ENCODE measurements at regions not wholly inside any gene's neighbourhood (a gene's known extent, or its start where the extent isn't known, plus 50 kb on each side); places are given as distances from the start of the nearest gene placed in this dataset.
"Not testable (repeated sequence)": the region's sequence is repeated elsewhere in the genome, so short reads cannot be mapped to it uniquely, and the experiment has no call there.

GRCh38 chr1:198845271-198845670, 206.4 kb downstream of the PTPRC start:
- H3K36me3 Mint-ChIP-seq (ENCODE audit: low read depth), result peaks cover 10% of the 10 kb centered on the region
- H3K27ac Mint-ChIP-seq, result no peak overlapping the region
- H3K4me1 Mint-ChIP-seq, result no peaks in the 10 kb centered on the region
- H3K4me3 Mint-ChIP-seq, result no peak overlapping the region
- H3K27me3 Mint-ChIP-seq, result no peaks in the 10 kb centered on the region
- no peak for DNase-seq
- no peak for ATAC-seq
- CTCF ChIA-PET, result no interaction called here
- POLR2A ChIA-PET, result no interaction called here
- H3K9me3 Mint-ChIP-seq (ENCODE audit: low read depth), result no peaks in the 10 kb centered on the region
- intact Hi-C loops (cut with DNase I, micrococcal nuclease), result no loop called here

DNA sequence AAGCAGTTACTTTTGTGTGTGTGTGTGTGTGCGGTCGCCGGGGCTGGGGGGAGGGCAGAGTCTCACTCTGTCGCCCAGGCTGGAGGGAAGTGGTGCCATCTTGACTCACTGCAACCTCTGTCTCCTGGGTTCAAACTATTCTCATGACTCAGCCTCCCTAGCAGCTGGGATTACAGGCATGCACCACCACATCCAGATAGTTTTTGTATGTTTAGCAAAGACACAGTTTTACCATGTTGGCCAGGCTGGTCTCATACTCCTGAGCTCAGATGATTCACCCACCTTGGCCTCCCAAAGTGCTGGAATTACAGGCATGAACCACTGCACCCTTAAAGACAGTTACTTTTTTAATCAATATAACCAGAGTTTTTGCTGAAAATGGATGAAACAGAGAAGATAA, 207.0 kb downstream of the PTPRC start:
- H3K36me3 Mint-ChIP-seq (ENCODE audit: low read depth), result peaks cover 10% of the 10 kb centered on the region

DNA sequence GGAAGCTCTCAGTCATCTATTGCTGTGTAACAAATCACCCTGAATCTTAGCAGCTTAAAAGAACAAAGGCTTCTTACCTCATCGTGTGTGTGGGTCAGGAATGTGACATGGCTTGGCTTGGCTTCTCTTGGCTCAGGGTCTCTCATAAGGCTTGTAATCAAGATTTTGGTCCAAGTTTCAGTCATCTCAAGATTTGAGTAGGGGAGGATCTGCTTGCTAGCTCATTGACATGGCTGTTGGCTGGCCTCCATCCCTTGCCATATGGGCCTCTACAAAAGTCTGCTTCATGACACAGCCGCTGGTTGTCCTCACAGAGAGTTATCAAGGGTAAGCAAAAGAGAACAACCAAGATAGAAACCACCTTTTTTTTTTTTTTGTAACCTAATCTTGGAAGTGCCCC, 207.7 kb downstream of the PTPRC start:
- Mint-ChIP-seq H3K4me1 (no peaks in the 10 kb centered on the region), H3K9me3 (ENCODE audit: low read depth) (no peaks in the 10 kb centered on the region), H3K27ac (no peak overlapping the region), H3K36me3 (ENCODE audit: low read depth) (peaks cover 10% of the 10 kb centered on the region), H3K27me3 (no peaks in the 10 kb centered on the region), H3K4me3 (no peak overlapping the region)
- ATAC-seq (no peak), DNase-seq (no peak)
- intact Hi-C loops (cut with DNase I, micrococcal nuclease), result no loop called here
- ChIA-PET POLR2A (interaction anchor here (0.6 kb wide), 1 partner anchor 35 kb away, joined by 4 read pairs; no protein-coding TSS in a partner anchor), CTCF (interaction anchor here (0.6 kb wide), 1 partner anchor 488 kb away, joined by 4 read pairs; no protein-coding TSS in a partner anchor)

More for the DNA sequence above, 207.0 kb downstream of the PTPRC start:
- Mint-ChIP-seq H3K27ac (no peak overlapping the region), H3K4me3 (no peak overlapping the region), H3K9me3 (ENCODE audit: low read depth) (no peaks in the 10 kb centered on the region), H3K4me1 (no peaks in the 10 kb centered on the region), H3K27me3 (no peaks in the 10 kb centered on the region)
- intact Hi-C loops (cut with DNase I, micrococcal nuclease), result no loop called here
- ChIA-PET CTCF (interaction anchor here (0.6 kb wide), 1 partner anchor 489 kb away, joined by 4 read pairs; no protein-coding TSS in a partner anchor), POLR2A (no interaction called here)
- no peak for ATAC-seq
- no peak for DNase-seq

DNA sequence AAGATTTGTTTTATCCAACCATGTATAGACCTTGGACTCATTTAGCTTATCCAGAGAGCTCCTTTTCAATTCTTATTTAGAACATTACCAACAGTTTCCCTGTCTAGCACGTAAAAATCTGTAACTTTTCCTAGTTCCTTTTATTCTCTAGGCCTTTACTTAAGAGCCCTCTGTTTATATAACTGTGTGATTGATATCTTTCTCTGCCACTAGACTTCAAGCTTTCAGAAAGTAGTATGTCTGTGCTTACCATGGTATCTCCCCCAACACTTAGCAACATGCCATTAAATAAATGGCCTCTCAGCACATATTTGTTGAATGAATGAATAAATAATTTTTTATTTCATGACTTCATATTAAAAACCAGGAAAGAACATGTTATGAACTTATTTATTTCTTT, 209.4 kb downstream of the PTPRC start:
- ATAC-seq (no peak), DNase-seq (no peak)
- intact Hi-C loops (cut with DNase I, micrococcal nuclease), result no loop called here
- no peak overlapping the region for H3K4me3 Mint-ChIP-seq
- H3K36me3 Mint-ChIP-seq (ENCODE audit: low read depth), result peaks cover 10% of the 10 kb centered on the region
- no peak overlapping the region for H3K27ac Mint-ChIP-seq
- H3K27me3 Mint-ChIP-seq, result no peaks in the 10 kb centered on the region
- ChIA-PET CTCF (no interaction called here), POLR2A (no interaction called here)
- H3K4me1 Mint-ChIP-seq, result no peaks in the 10 kb centered on the region
- no peaks in the 10 kb centered on the region for H3K9me3 Mint-ChIP-seq (ENCODE audit: low read depth)

DNA sequence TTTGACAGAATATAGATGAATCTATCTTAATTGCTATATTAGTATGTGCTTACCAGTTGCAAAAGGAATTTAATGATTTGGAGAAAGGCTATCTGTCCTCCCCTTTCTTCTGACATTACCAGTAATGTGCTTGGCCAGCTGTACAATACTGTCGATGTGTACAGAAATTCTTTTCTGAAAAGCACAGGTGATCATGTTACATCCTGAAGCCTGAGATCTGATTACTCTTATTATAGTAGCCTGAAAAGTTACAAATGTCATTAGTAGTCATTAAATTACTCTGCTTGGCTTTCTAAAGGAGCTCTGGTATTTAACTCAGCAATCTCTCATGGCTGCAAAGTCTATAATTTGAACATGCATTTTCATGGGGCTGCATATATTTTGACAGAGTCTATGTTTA, 209.8 kb downstream of the PTPRC start:
- CTCF ChIA-PET, result no interaction called here
- no peak for ATAC-seq
- intact Hi-C loops (cut with DNase I, micrococcal nuclease), result no loop called here
- no peak for DNase-seq
- peaks cover 10% of the 10 kb centered on the region for H3K36me3 Mint-ChIP-seq (ENCODE audit: low read depth)
- H3K4me3 Mint-ChIP-seq, result no peak overlapping the region
- H3K27ac Mint-ChIP-seq, result no peak overlapping the region
- POLR2A ChIA-PET, result no interaction called here
- no peaks in the 10 kb centered on the region for H3K9me3 Mint-ChIP-seq (ENCODE audit: low read depth)
- no peaks in the 10 kb centered on the region for H3K27me3 Mint-ChIP-seq
- H3K4me1 Mint-ChIP-seq, result no peaks in the 10 kb centered on the region

- no peaks in the 10 kb centered on the region for H3K27me3 Mint-ChIP-seq
- CTCF ChIA-PET, result no interaction called here
- no peaks in the 10 kb centered on the region for H3K9me3 Mint-ChIP-seq (ENCODE audit: low read depth)
- no peaks in the 10 kb centered on the region for H3K4me1 Mint-ChIP-seq
- POLR2A ChIA-PET, result no interaction called here
- intact Hi-C loops (cut with DNase I, micrococcal nuclease), result no loop called here
- peaks cover 10% of the 10 kb centered on the region for H3K36me3 Mint-ChIP-seq (ENCODE audit: low read depth)
- H3K4me3 Mint-ChIP-seq, result no peak overlapping the region
- DNase-seq (no peak), ATAC-seq (no peak)
- H3K27ac Mint-ChIP-seq, result no peak overlapping the region
Measured at GRCh38 chr1:198849093-198849492, 210.3 kb downstream of the PTPRC start.

DNA sequence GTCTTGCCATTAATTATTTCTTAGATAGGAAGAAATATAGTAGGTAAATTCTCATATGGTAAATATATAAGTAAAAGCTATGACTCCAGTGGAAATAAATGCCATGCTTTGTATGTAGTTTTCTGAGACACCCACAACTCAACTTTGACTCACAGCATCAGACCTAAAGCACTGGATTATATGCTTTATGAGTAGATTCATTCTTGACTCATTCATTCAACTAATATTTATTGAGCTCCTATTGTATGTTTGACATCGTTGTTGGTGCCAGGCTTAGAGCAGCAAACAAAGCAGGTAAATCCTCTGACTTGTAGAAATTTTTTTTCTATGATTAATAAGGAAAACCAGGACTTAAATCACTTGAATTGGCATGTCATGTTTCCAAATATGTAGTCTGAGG, 211.4 kb downstream of the PTPRC start:
- Mint-ChIP-seq H3K27ac (no peak overlapping the region), H3K4me1 (no peaks in the 10 kb centered on the region), H3K36me3 (ENCODE audit: low read depth) (peaks cover 10% of the 10 kb centered on the region)

GRCh38 chr1:198850966-198851365, 212.1 kb downstream of the PTPRC start:
- H3K4me1 Mint-ChIP-seq; intact Hi-C loops (cut with DNase I, micrococcal nuclease): not testable (repeated sequence)
- CTCF ChIA-PET, result interaction anchor here (0.5 kb wide), 1 partner anchor 371 kb away, joined by 3 read pairs; no protein-coding TSS in a partner anchor

More for the DNA sequence above, 211.4 kb downstream of the PTPRC start:
- DNase-seq, result no peak
- Mint-ChIP-seq H3K9me3 (ENCODE audit: low read depth) (no peaks in the 10 kb centered on the region), H3K4me3 (no peak overlapping the region), H3K27me3 (no peaks in the 10 kb centered on the region)
- intact Hi-C loops (cut with DNase I, micrococcal nuclease), result no loop called here
- ChIA-PET POLR2A (no interaction called here), CTCF (no interaction called here)
- no peak for ATAC-seq

GRCh38 chr1:198856601-198857000, 217.8 kb downstream of the PTPRC start:
- no peaks in the 10 kb centered on the region for H3K9me3 Mint-ChIP-seq (ENCODE audit: low read depth)
- ATAC-seq, result no peak
- no peaks in the 10 kb centered on the region for H3K27me3 Mint-ChIP-seq
- ChIA-PET POLR2A (no interaction called here), CTCF (interaction anchor here (0.7 kb wide), 2 partner anchors 51 to 359 kb away, joined by 3 read pairs; no protein-coding TSS in a partner anchor)
- no peak overlapping the region for H3K4me3 Mint-ChIP-seq
- no peak for DNase-seq
- intact Hi-C loops (cut with DNase I, micrococcal nuclease), result no loop called here
- no peaks in the 10 kb centered on the region for H3K4me1 Mint-ChIP-seq
- no peak overlapping the region for H3K27ac Mint-ChIP-seq
- peaks cover 13% of the 10 kb centered on the region for H3K36me3 Mint-ChIP-seq (ENCODE audit: low read depth)

More at GRCh38 chr1:198850966-198851365, 212.1 kb downstream of the PTPRC start:
- POLR2A ChIA-PET; H3K36me3 Mint-ChIP-seq (ENCODE audit: low read depth); H3K9me3 Mint-ChIP-seq (ENCODE audit: low read depth); DNase-seq; H3K27me3 Mint-ChIP-seq; H3K4me3 Mint-ChIP-seq; ATAC-seq; H3K27ac Mint-ChIP-seq: not testable (repeated sequence)

DNA sequence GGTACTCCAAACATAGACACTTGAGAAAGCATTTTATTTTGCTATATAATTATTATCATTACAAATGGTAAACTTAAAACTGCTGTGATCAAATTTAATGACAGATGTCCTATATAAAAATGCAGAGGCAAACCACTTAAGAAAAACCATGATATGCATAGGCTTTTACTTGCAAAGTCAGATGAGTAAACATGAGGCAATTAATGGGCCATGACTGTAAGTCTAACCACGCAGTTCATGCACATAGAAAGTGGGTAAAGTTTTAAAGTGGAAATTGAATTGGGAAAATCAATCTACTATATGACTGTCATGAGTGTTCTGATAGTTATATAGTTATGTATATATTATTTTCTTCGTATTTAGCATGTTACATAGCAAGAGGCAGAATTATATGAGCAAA, 219.2 kb downstream of the PTPRC start:
- DNase-seq (no peak), ATAC-seq (no peak)
- intact Hi-C loops (cut with DNase I, micrococcal nuclease), result no loop called here
- no peak overlapping the region for H3K4me3 Mint-ChIP-seq
- no peaks in the 10 kb centered on the region for H3K9me3 Mint-ChIP-seq (ENCODE audit: low read depth)
- H3K27me3 Mint-ChIP-seq, result no peaks in the 10 kb centered on the region
- CTCF ChIA-PET, result no interaction called here
- H3K36me3 Mint-ChIP-seq (ENCODE audit: low read depth), result peaks cover 13% of the 10 kb centered on the region
- POLR2A ChIA-PET, result no interaction called here
- no peak overlapping the region for H3K27ac Mint-ChIP-seq
- H3K4me1 Mint-ChIP-seq, result no peaks in the 10 kb centered on the region

GRCh38 chr1:198860371-198860770, 221.5 kb downstream of the PTPRC start:
- Mint-ChIP-seq H3K4me1 (no peaks in the 10 kb centered on the region), H3K27me3 (no peaks in the 10 kb centered on the region), H3K27ac (no peak overlapping the region), H3K9me3 (ENCODE audit: low read depth) (no peaks in the 10 kb centered on the region), H3K36me3 (ENCODE audit: low read depth) (peaks cover 10% of the 10 kb centered on the region), H3K4me3 (no peak overlapping the region)
- ATAC-seq (no peak), DNase-seq (no peak)
- ChIA-PET POLR2A (no interaction called here), CTCF (no interaction called here)
- intact Hi-C loops (cut with DNase I, micrococcal nuclease), result no loop called here

DNA sequence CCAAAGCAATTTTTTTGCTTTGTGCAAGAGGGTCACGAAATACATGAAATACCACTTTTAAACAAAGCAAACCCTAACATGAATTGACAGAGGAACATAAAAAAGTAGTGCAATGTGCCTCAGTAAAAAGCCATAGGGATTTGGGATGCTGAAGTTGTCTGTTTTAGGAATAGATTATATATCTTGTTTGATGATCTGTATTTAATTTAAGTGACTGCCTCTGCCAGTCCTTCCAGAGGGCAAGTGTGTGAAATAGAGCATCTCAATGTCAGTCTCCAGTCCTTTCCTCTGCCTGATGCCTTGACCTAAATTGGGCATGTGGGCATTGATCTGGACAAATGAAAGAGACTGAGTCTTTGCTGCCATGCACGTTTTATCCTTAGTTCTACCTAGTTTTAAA, 222.8 kb downstream of the PTPRC start:
- CTCF ChIA-PET, result no interaction called here
- Mint-ChIP-seq H3K36me3 (ENCODE audit: low read depth) (peaks cover 8% of the 10 kb centered on the region), H3K27ac (no peak overlapping the region), H3K27me3 (no peaks in the 10 kb centered on the region), H3K9me3 (ENCODE audit: low read depth) (no peaks in the 10 kb centered on the region), H3K4me3 (no peak overlapping the region), H3K4me1 (no peaks in the 10 kb centered on the region)
- DNase-seq, result no peak
- intact Hi-C loops (cut with DNase I, micrococcal nuclease), result no loop called here
- POLR2A ChIA-PET, result no interaction called here
- no peak for ATAC-seq

DNA sequence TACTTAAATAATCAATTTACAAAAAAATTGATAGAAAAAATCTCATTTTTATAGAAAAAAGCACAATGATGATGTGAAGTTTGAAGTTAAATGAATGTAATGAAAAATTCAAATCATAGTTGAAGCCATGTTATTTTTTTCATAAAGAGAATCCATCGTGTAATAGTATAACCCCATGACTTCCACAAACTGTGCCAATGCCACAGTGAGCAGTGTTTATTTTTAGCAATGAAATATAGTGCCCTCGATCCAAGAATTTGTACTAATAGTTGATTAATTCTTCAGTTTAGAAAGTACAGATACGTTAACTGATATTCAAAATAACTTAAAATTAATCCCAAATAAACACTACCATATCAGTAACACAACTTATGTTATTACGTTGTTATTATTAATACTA, 225.9 kb downstream of the PTPRC start:
- Mint-ChIP-seq H3K27ac (no peak overlapping the region), H3K27me3 (no peaks in the 10 kb centered on the region), H3K4me3 (no peak overlapping the region), H3K9me3 (ENCODE audit: low read depth) (no peaks in the 10 kb centered on the region), H3K4me1 (no peaks in the 10 kb centered on the region), H3K36me3 (ENCODE audit: low read depth) (no peaks in the 10 kb centered on the region)
- intact Hi-C loops (cut with DNase I, micrococcal nuclease), result no loop called here
- POLR2A ChIA-PET, result no interaction called here
- DNase-seq (no peak), ATAC-seq (no peak)
- CTCF ChIA-PET, result interaction anchor here (0.7 to 1.4 kb wide), 2 partner anchors 134 to 248 kb away, joined by 3 read pairs; no protein-coding TSS in a partner anchor
